ENCODE measurements at regions not wholly inside any gene's neighbourhood (a gene's known extent, or its start where the extent isn't known, plus 50 kb on each side); places are given as distances from the start of the nearest gene placed in this dataset.

GRCh38 chr9:87007711-87008366, 60.5 kb upstream of the GAS1 start:
- TF ChIP-seq TAF1 (IDR thresholded peaks at IDR 0.05; ENCODE audit: borderline replicate concordance, insufficient read depth, low read length) (no peak), POLR2AphosphoS5 (IDR thresholded peaks at IDR 0.05; ENCODE audit: low read depth, low read length) (no peak), REST (IDR thresholded peaks at IDR 0.05; ENCODE audit: insufficient read depth in 1 of 2, low read depth in 2 of 2, low read length in 2 of 2) (no peak)

GRCh38 chr9:87008667-87009066, 61.4 kb upstream of the GAS1 start:
- no peak for TF ChIP-seq FOXP2 (optimal IDR thresholded peaks at IDR 0.05; ENCODE audit: borderline replicate concordance, extremely low read depth, extremely low read length, insufficient read depth)

- TF ChIP-seq SIN3A (IDR thresholded peaks at IDR 0.05; ENCODE audit: borderline replicate concordance, insufficient read depth, low read length) (no peak), FOXP2 (optimal IDR thresholded peaks at IDR 0.05; ENCODE audit: borderline replicate concordance, extremely low read depth, extremely low read length, insufficient read depth) (no peak), REST (IDR thresholded peaks at IDR 0.05; ENCODE audit: insufficient read depth in 1 of 2, low read depth in 2 of 2, low read length in 2 of 2) (no peak), POLR2AphosphoS5 (IDR thresholded peaks at IDR 0.05; ENCODE audit: low read depth, low read length) (no peak), TAF1 (IDR thresholded peaks at IDR 0.05; ENCODE audit: borderline replicate concordance, insufficient read depth, low read length) (no peak)
Measured at GRCh38 chr9:87010626-87011025, 63.3 kb upstream of the GAS1 start.

- no peak for TF ChIP-seq SIN3A (IDR thresholded peaks at IDR 0.05; ENCODE audit: borderline replicate concordance, insufficient read depth, low read length)
- no peak for TF ChIP-seq POLR2AphosphoS5 (IDR thresholded peaks at IDR 0.05; ENCODE audit: low read depth, low read length)
- no peak for TF ChIP-seq REST (IDR thresholded peaks at IDR 0.05; ENCODE audit: insufficient read depth in 1 of 2, low read depth in 2 of 2, low read length in 2 of 2)
- no peak for TF ChIP-seq FOXP2 (optimal IDR thresholded peaks at IDR 0.05; ENCODE audit: borderline replicate concordance, extremely low read depth, extremely low read length, insufficient read depth)
- TF ChIP-seq TAF1 (IDR thresholded peaks at IDR 0.05; ENCODE audit: borderline replicate concordance, insufficient read depth, low read length): no peak
Measured at GRCh38 chr9:87011551-87011950, 64.2 kb upstream of the GAS1 start.

GRCh38 chr9:87013490-87013889, 66.2 kb upstream of the GAS1 start:
- TF ChIP-seq POLR2AphosphoS5 (IDR thresholded peaks at IDR 0.05; ENCODE audit: low read depth, low read length) (no peak), TAF1 (IDR thresholded peaks at IDR 0.05; ENCODE audit: borderline replicate concordance, insufficient read depth, low read length) (no peak), SIN3A (IDR thresholded peaks at IDR 0.05; ENCODE audit: borderline replicate concordance, insufficient read depth, low read length) (no peak), REST (IDR thresholded peaks at IDR 0.05; ENCODE audit: insufficient read depth in 1 of 2, low read depth in 2 of 2, low read length in 2 of 2) (no peak), FOXP2 (optimal IDR thresholded peaks at IDR 0.05; ENCODE audit: borderline replicate concordance, extremely low read depth, extremely low read length, insufficient read depth) (no peak)

All from PFSK-1 (cell line).